Activated T-helper 1 cell treated with anti-CD3 and anti-CD28 coated beads, Interleukin-2, amount 50 U/mL, for 16 hours (primary cell): ENCODE measurements at regions not wholly inside any gene's neighbourhood (a gene's known extent, or its start where the extent isn't known, plus 50 kb on each side); places are given as distances from the start of the nearest gene placed in this dataset.
"Not testable (repeated sequence)": the region's sequence is repeated elsewhere in the genome, so short reads cannot be mapped to it uniquely, and the experiment has no call there.

Experiments used
- DNase-seq, 2 donors: peaks; one replicate each; pipeline ENCODE4 v3.0.0-alpha.2; 2020; ENCODE audit warnings: low read depth in 1 of 2, low spot score in 1 of 2

GRCh38 chr18:39311111-39311712 lies 1745.6 kb upstream of the CELF4 start:
- no peak for DNase-seq

GRCh38 chr18:39308931-39309521 lies 1743.4 kb upstream of the CELF4 start:
- not testable (repeated sequence) for DNase-seq

- no peak for DNase-seq
Measured at GRCh38 chr18:39305766-39306165, 1740.2 kb upstream of the CELF4 start.

- no peak for DNase-seq
Measured at GRCh38 chr18:39302481-39302880, 1736.9 kb upstream of the CELF4 start.

- no peak for DNase-seq
Measured at GRCh38 chr18:39299152-39299551, 1733.6 kb upstream of the CELF4 start.

GRCh38 chr18:39297225-39297624 lies 1731.6 kb upstream of the CELF4 start:
- DNase-seq = no peak

- no peak for DNase-seq
Measured at GRCh38 chr18:39296293-39296888, 1730.8 kb upstream of the CELF4 start.

- DNase-seq = no peak
Measured at GRCh38 chr18:39276764-39277163, 1711.2 kb upstream of the CELF4 start.

GRCh38 chr18:39274535-39274934 lies 1708.9 kb upstream of the CELF4 start:
- no peak for DNase-seq

- no peak for DNase-seq
Measured at GRCh38 chr18:39272230-39272629, 1706.6 kb upstream of the CELF4 start.

GRCh38 chr18:39271654-39272053 lies 1706.1 kb upstream of the CELF4 start:
- DNase-seq = no peak

- no peak for DNase-seq
Measured at GRCh38 chr18:39260565-39260964, 1695.0 kb upstream of the CELF4 start.

GRCh38 chr18:39259736-39260135 lies 1694.1 kb upstream of the CELF4 start:
- DNase-seq = no peak

- DNase-seq = no peak
Measured at GRCh38 chr18:39244242-39244641, 1678.6 kb upstream of the CELF4 start.

GRCh38 chr18:39241534-39241933 lies 1675.9 kb upstream of the CELF4 start:
- no peak for DNase-seq

- no peak for DNase-seq
Measured at GRCh38 chr18:39238981-39239660, 1673.5 kb upstream of the CELF4 start.

GRCh38 chr18:39235118-39235719 lies 1669.6 kb upstream of the CELF4 start:
- no peak for DNase-seq

- DNase-seq = no peak
Measured at GRCh38 chr18:39232937-39233336, 1667.3 kb upstream of the CELF4 start.

- no peak for DNase-seq
Measured at GRCh38 chr18:39232490-39232889, 1666.9 kb upstream of the CELF4 start.

- no peak for DNase-seq
Measured at GRCh38 chr18:39230086-39230803, 1664.6 kb upstream of the CELF4 start.

GRCh38 chr18:39227769-39228168 lies 1662.2 kb upstream of the CELF4 start:
- DNase-seq = not testable (repeated sequence)
